C4-2B (cell line): ENCODE measurements at regions not wholly inside any gene's neighbourhood (a gene's known extent, or its start where the extent isn't known, plus 50 kb on each side); places are given as distances from the start of the nearest gene placed in this dataset.

ENCODE experiments used
- CTCF ChIP-seq: fragments of 450-650 bp; conservative IDR thresholded peaks from 2 replicates; pipeline ENCODE4 v1.5.1; 2017; ENCODE audit warnings: mild to moderate bottlenecking
- ZFX ChIP-seq: fragments of 450-650 bp; IDR thresholded peaks from 2 replicates; pipeline ENCODE4 v1.6.1; 2017

GRCh38 chr17:72387969-72388368 is 267.1 kb downstream of the SOX9 start:
- no peak for TF ChIP-seq ZFX
- TF ChIP-seq CTCF = no peak
